ENCODE measurements at regions not wholly inside any gene's neighbourhood (a gene's known extent, or its start where the extent isn't known, plus 50 kb on each side); places are given as distances from the start of the nearest gene placed in this dataset.

- POLR2A ChIA-PET = no interaction called here
- Histone ChIP-seq H3K4me3 (no peak overlapping the region), H3K4me1 (no peaks in the 10 kb centered on the region), H3K4me2 (no peak overlapping the region), H3K27ac (no peak overlapping the region), H3K9me3 (no peaks in the 10 kb centered on the region)
- no peak for TF ChIP-seq ZC3H11A (IDR thresholded peaks at IDR 0.05)
- TF ChIP-seq MAFK (IDR thresholded peaks at IDR 0.05; ENCODE audit: partially characterized antibody) = no peak
- no peak for TF ChIP-seq FOXS1 (CRISPR knock-in tag; IDR thresholded peaks at IDR 0.05)
- no peak for TF ChIP-seq GATA3 (IDR thresholded peaks at IDR 0.05; ENCODE audit: borderline replicate concordance)
- TF ChIP-seq, protein P1, sequence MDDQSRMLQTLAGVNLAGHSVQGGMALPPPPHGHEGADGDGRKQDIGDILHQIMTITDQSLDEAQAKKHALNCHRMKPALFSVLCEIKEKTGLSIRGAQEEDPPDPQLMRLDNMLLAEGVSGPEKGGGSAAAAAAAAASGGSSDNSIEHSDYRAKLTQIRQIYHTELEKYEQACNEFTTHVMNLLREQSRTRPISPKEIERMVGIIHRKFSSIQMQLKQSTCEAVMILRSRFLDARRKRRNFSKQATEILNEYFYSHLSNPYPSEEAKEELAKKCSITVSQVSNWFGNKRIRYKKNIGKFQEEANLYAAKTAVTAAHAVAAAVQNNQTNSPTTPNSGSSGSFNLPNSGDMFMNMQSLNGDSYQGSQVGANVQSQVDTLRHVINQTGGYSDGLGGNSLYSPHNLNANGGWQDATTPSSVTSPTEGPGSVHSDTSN (IDR thresholded peaks at IDR 0.05) = no peak
- no peak for TF ChIP-seq RARB (CRISPR knock-in tag; IDR thresholded peaks at IDR 0.05)
- no peak for TF ChIP-seq FOSL2 (IDR thresholded peaks at IDR 0.05)
- no peak for TF ChIP-seq FOSL2 (CRISPR knock-in tag; IDR thresholded peaks at IDR 0.05)
- TF ChIP-seq SMC3 (IDR thresholded peaks at IDR 0.05) = no peak
- no peak for TF ChIP-seq HMGXB4 (CRISPR knock-in tag; IDR thresholded peaks at IDR 0.05; ENCODE audit: borderline replicate concordance)
- TF ChIP-seq HOXA7 (CRISPR knock-in tag; IDR thresholded peaks at IDR 0.05) = no peak
- no peak for TF ChIP-seq PHF8 (IDR thresholded peaks at IDR 0.05; ENCODE audit: borderline replicate concordance, low read depth)
- TF ChIP-seq REST (IDR thresholded peaks at IDR 0.05) = no peak
- TF ChIP-seq, protein P2, sequence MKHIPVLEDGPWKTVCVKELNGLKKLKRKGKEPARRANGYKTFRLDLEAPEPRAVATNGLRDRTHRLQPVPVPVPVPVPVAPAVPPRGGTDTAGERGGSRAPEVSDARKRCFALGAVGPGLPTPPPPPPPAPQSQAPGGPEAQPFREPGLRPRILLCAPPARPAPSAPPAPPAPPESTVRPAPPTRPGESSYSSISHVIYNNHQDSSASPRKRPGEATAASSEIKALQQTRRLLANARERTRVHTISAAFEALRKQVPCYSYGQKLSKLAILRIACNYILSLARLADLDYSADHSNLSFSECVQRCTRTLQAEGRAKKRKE (CRISPR knock-in tag; IDR thresholded peaks at IDR 0.05; ENCODE audit: low read depth) = no peak
- no peak for TF ChIP-seq POLR2AphosphoS2 (conservative IDR thresholded peaks at IDR 0.05; ENCODE audit: low read length)
- no peak for TF ChIP-seq JUNB (IDR thresholded peaks at IDR 0.05)
- TF ChIP-seq, protein P3, sequence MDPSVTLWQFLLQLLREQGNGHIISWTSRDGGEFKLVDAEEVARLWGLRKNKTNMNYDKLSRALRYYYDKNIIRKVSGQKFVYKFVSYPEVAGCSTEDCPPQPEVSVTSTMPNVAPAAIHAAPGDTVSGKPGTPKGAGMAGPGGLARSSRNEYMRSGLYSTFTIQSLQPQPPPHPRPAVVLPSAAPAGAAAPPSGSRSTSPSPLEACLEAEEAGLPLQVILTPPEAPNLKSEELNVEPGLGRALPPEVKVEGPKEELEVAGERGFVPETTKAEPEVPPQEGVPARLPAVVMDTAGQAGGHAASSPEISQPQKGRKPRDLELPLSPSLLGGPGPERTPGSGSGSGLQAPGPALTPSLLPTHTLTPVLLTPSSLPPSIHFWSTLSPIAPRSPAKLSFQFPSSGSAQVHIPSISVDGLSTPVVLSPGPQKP (IDR thresholded peaks at IDR 0.05; ENCODE audit: low read depth, low read length) = no peak
- TF ChIP-seq ESRRA (IDR thresholded peaks at IDR 0.05; ENCODE audit: borderline replicate concordance, low read length) = no peak
- TF ChIP-seq KDM5A (IDR thresholded peaks at IDR 0.05) = no peak
- no peak for TF ChIP-seq BHLHE40 (IDR thresholded peaks at IDR 0.05; ENCODE audit: low read depth, low read length)
- ATAC-seq (no peak), DNase-seq (ENCODE audit: low read depth in 1 of 2, low spot score in 1 of 2) (no peak), FAIRE-seq (no peak)
- CTCF ChIA-PET = no interaction called here
- 5% methylated on average over 4 of the region's 4 CpGs for WGBS (ENCODE audit: missing lambda C conversion rate)
Observed at GRCh38 chr4:103364083-103364482, 165.9 kb upstream of the CENPE start.

DNA sequence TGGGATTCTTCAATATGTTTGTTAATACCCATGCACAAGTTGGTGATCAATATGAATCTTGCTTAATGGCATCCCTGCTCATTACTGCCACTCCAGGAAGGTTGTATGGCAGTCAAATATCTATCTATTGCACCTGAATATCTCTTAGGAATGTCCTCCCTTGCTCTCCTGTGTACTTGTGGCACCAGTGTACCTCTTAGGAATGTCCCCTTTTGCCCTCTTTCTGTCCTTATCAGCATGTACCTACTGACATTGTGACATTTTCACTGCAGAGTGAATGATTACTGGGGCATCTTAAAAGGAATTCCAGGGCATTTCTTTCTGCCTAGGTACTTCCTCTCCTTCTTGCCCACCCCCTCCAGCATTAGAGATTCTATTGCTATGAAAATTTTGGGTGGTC lies 163.8 kb upstream of the CENPE start:
- DNase-seq (ENCODE audit: low read depth in 1 of 2, low spot score in 1 of 2) (no peak), FAIRE-seq (no peak), ATAC-seq (no peak)
- H3K4me3 ChIP-seq = no peak overlapping the region
- H3K4me2 ChIP-seq = no peak overlapping the region
- no peak for TF ChIP-seq HDAC2 (IDR thresholded peaks at IDR 0.05)
- TF ChIP-seq RFX5 (IDR thresholded peaks at IDR 0.05) = no peak
- no peak for TF ChIP-seq SMC3 (IDR thresholded peaks at IDR 0.05)
- TF ChIP-seq HMGXB4 (CRISPR knock-in tag; IDR thresholded peaks at IDR 0.05; ENCODE audit: borderline replicate concordance) = no peak
- TF ChIP-seq EHF (CRISPR knock-in tag; IDR thresholded peaks at IDR 0.05) = no peak
- no peaks in the 10 kb centered on the region for H3K9me3 ChIP-seq
- POLR2A ChIA-PET = no interaction called here
- CTCF ChIA-PET = no interaction called here
- no peaks in the 10 kb centered on the region for H3K4me1 ChIP-seq
- no peak overlapping the region for H3K27ac ChIP-seq
